ENCODE measurements at regions not wholly inside any gene's neighbourhood (a gene's known extent, or its start where the extent isn't known, plus 50 kb on each side); places are given as distances from the start of the nearest gene placed in this dataset.
A peak's percentile ranks its signal among the peaks of the same experiment; 100 is the strongest.
"Not testable (repeated sequence)": the region's sequence is repeated elsewhere in the genome, so short reads cannot be mapped to it uniquely, and the experiment has no call there.

DNA sequence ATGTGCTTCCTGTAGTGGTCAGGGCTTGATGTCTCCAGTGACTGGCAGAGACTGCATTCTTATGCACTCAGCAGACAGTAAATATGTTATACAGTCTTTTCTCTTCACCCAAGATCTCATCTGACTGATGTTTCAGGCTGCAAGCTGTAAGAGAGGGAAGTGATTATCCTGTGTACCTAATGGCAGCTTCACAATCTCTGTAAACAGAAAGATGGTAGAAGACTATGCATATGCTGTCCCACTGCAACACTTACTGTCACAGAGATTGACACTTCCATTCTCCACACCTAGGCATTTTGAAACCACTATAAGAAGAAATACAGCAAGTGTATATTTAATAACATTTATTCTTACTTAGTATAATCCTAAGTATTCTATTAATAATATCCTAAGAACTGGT is 97.6 kb upstream of the ANXA1 start:
- DNase-seq (ENCODE audit: low read depth in 2 of 2), result no peak

- no peak for DNase-seq (ENCODE audit: low read depth in 2 of 2)
Observed at GRCh38 chr9:73053543-73053942, 98.1 kb upstream of the ANXA1 start.

DNA sequence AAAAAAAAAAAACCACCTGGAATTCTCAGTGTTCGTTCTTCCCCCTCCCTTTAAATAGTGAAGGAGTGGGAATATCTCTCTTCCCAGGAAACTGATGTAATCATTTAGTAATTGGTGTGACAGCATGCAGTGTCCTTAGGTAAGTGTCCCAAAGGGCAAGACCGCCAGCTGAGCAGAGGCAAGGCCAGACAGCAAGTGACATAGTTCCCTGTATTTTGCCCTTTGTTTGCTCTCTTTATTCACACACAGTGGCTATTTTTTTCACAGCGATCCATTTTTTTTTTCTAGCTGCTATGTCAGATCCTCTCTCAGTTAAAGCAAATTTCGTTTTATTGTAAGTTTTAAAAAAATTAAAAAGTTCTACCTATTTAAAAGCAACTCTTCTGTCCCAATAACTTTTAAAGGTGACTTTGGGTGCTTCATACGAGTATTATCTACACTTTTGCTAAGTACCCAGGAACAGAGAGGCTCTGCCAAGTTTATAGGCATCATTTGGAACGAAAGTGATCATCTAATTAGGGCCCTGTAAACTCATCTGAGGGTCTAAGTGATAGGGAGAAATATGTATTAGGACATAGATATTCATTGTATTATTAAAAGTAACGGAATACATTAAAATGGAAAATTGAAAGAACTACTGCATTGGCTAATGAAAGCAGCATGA is 98.2 kb upstream of the ALDH1A1 start:
- no peak for DNase-seq (ENCODE audit: low read depth in 2 of 2)

GRCh38 chr9:73050065-73050816 is 97.4 kb upstream of the ALDH1A1 start:
- DNase-seq (ENCODE audit: low read depth in 2 of 2), result no peak

DNA sequence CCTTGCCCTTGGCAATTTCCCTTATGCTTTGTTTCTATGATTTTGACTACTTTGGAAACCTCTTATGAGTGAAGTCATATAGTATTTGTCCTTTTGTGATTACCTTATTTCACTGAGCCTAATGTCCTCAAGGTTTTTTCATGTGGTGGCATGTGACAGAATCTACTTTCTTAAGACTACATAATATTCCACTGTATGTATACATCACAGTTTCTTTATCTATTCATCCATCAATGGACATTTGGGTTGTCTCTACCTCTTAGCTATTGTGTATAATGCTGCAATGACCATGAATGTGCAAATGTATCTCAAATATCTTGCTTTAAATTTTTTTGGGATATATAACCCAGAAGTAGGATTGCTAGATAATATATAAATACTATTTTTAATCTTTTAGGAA is 96.4 kb upstream of the ALDH1A1 start:
- no peak for DNase-seq (ENCODE audit: low read depth in 2 of 2)

DNA sequence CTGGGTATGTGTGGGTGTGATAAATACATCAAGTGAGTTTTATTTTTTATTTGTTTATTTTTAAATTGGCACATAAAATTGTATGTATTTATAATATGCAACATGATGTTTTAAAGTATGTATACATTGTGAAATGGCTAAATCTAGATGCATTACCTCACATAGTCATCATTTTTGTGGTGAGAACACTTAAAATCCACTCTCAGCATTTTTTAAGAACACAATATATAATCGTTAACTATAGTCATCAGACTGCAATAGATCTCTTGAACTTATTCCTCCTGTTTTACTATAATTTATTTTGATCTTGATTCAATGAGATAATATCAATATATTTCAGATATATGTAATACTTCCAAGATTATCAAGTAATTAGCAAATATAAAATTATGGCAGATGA is 93.9 kb upstream of the ALDH1A1 start:
- no peak for DNase-seq (ENCODE audit: low read depth in 2 of 2)

DNA sequence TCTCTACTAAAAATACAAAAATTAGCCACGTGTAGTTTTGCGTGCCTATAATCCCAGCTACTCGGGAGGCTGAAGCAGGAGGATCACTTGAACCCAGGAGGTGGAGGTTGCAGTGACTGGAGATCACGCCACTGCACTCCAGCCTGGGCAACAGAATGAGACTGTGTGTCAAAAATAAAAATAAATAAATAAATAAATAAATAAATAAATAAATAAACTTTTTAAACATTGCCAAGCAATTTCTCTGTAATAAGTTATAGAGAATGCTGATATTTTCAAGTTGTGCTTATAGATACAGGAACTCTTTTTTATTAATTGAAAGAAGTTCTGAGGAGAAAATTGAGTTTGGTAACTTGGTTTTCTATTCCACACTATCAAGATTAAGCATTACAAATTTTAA is 91.9 kb upstream of the ALDH1A1 start:
- not testable (repeated sequence) for DNase-seq (ENCODE audit: low read depth in 2 of 2)

GRCh38 chr9:73042155-73042554 is 89.3 kb upstream of the ALDH1A1 start:
- no peak for DNase-seq (ENCODE audit: low read depth in 2 of 2)

GRCh38 chr9:73039271-73040263 is 86.7 kb upstream of the ALDH1A1 start:
- DNase-seq (ENCODE audit: low read depth in 2 of 2), result no peak

- DNase-seq (ENCODE audit: low read depth in 2 of 2), result no peak
Observed at GRCh38 chr9:73038613-73039012, 85.8 kb upstream of the ALDH1A1 start.

DNA sequence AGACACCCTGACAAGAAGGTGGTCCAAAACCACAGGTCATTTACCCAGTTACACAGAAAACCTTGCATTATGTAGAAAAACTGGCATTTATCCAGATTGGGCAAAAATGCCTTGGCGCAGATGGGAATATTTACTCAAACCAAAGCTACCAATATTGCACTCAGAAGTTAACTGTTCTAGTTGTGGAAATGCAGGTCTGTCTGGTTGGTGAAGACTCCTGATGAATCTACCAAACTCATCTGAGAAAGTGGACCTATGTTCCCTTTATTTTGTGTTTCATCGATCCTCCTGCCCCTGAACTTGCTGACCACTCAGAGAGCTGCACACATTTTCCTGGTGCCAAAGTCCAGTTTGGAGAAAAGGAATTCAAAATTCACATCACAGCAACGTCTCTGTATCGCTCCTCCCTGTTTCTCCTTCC is 85.2 kb upstream of the ALDH1A1 start:
- DNase-seq (ENCODE audit: low read depth in 2 of 2), result no peak

DNA sequence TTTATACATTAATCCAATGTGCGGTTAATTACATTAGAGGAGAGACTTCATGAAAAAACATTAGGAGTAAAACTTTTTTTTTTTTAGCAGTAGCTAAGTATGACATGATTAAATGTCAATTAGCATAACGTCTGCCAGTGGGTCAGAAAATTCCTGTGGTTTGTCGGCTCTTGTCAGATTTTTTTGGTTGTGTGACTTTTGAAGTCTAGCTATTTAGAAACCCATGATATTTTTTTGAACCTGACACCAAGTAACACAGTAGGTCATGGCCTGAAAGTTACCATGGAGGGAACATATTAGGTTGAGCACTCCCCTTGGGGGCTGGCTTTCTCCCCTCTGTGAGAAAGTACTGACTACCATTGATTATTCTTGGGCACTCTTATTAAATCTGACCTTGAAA is 84.8 kb upstream of the ALDH1A1 start:
- no peak for DNase-seq (ENCODE audit: low read depth in 2 of 2)

GRCh38 chr9:73034962-73035361 is 82.1 kb upstream of the ALDH1A1 start:
- DNase-seq (ENCODE audit: low read depth in 2 of 2), result peak in 1 of 2 donors; percentile 23

GRCh38 chr9:73031350-73031749 is 78.5 kb upstream of the ALDH1A1 start:
- DNase-seq (ENCODE audit: low read depth in 2 of 2), result no peak

- DNase-seq (ENCODE audit: low read depth in 2 of 2), result peak in 1 of 2 donors; percentile 7
Observed at GRCh38 chr9:73030370-73031030, 77.6 kb upstream of the ALDH1A1 start.

DNA sequence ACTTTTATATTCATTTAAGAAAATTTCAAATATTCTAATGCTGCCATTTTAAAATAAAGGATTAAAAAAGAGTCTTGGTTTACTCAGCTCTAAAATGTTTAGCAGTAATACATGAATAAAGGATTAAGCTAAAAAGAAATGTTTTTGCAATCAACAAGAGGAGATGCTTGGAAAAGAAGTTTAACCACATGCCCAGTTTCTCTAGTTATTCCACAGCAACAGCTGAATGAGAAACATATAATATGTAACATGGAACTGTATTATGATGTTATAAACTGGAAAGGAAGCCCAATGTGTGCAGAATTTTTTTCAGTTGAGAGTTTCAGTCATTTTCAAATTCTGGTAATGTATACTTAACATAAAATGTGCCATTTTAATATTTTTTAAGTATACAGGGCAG is 76.5 kb upstream of the ALDH1A1 start:
- no peak for DNase-seq (ENCODE audit: low read depth in 2 of 2)

DNA sequence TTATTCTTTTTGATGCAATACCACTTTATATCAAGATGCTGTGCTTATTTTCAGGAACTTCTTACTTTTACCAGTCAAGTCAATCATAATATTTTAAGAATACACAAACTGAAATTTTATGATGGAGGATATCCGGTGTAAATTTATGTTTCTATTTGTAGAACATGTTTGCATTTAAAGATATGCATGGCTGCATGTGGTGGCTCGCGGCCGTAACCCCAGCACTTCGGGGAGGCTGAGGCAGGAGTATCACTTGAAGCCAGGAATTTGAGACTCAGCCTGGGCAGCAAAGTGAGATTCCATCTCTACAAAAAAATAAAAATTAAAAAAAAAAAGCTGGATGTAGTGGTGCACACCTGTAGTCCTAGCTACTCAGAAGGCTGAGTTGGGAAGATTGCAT is 73.5 kb upstream of the ALDH1A1 start:
- no peak for DNase-seq (ENCODE audit: low read depth in 2 of 2)

DNA sequence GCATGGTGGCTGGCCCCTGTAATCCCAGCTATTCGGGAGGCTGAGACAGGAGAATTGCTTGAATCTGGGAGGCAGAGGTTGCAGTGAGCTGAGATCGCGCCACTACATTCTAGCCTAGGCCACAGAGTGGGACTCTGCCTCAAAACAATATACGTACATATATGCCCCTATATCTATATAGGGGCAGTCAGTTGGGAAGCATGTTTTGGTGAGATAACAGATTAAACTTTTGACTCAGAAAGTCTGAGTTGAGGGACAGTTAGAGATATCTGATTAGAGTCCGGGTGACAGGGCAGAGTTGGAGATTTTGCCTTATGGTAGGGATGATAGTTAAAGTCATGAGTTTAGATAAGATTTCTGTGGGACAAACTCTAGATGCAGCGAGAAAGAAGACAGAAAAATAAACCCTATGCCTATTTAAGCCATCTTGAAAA is 71.8 kb upstream of the ALDH1A1 start:
- DNase-seq (ENCODE audit: low read depth in 2 of 2), result no peak

- peak; percentile 81 to 88 for DNase-seq (ENCODE audit: low read depth in 2 of 2)
Observed at GRCh38 chr9:73023025-73023541, 70.2 kb upstream of the ALDH1A1 start.

DNA sequence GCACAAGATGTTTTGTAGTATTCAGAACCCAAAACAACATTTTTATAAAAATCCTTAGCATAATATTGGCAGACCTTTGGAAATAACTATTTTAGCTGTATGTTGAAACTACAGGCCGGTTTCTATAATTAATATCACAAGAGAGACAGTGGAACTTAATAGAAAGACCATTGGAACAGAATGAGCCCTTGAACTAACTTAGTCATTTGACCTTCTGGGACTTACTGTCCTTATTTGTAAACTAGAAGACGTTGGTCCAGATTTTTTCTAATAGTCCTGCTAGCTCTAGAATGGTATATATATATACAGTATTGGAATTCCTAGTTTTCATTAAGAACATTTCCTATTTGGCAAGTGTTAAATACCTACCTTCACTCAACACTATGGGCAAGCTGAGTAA is 69.5 kb upstream of the ALDH1A1 start:
- no peak for DNase-seq (ENCODE audit: low read depth in 2 of 2)

GRCh38 chr9:73020877-73021276 is 68.0 kb upstream of the ALDH1A1 start:
- peak; percentile 22 to 49 for DNase-seq (ENCODE audit: low read depth in 2 of 2)

All from lung microvascular endothelial cell (primary cell).